Fibroblast of the aortic adventitia (primary cell): ENCODE measurements at regions not wholly inside any gene's neighbourhood (a gene's known extent, or its start where the extent isn't known, plus 50 kb on each side); places are given as distances from the start of the nearest gene placed in this dataset.
A peak's percentile ranks its signal among the peaks of the same experiment; 100 is the strongest.

Experiments used
- DNase-seq: peaks from one replicate; pipeline ENCODE4 v3.0.0-alpha.2; 2010; ENCODE audit warnings: low read depth
- H3K4me3 ChIP-seq: 2 replicates; pipeline ENCODE4 v1.5.1; 2011; ENCODE audit warnings: low read depth, mild to moderate bottlenecking, control low read depth, low read length, moderate library complexity
- TF ChIP-seq, protein P1 (sequence below): IDR thresholded peaks from 2 replicates; pipeline ENCODE4 v1.5.1; 2011; ENCODE audit warnings: mild to moderate bottlenecking, low read length, control low read depth, inconsistent platforms; ENCODE audit not compliant: insufficient read depth

DNA sequence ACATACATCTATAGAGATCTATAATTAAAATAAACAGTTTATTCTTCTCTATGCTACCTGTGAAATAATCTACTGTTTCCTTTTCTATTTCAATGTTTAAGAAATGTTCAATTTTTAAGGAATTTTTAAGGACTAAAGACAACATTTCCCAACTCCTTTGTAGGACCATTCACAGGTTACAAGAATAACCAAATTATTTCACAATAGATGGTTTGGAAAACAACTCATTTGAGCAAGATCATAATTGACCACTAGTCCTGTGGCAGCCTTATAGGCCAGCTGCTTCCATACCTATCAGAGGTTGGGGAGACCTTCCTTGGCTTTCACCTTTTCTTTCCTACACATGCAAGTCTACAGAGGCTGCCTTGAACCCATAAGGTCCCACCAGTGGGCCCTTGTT lies 193.7 kb downstream of the TTC39B start:
- TF ChIP-seq, protein P1, sequence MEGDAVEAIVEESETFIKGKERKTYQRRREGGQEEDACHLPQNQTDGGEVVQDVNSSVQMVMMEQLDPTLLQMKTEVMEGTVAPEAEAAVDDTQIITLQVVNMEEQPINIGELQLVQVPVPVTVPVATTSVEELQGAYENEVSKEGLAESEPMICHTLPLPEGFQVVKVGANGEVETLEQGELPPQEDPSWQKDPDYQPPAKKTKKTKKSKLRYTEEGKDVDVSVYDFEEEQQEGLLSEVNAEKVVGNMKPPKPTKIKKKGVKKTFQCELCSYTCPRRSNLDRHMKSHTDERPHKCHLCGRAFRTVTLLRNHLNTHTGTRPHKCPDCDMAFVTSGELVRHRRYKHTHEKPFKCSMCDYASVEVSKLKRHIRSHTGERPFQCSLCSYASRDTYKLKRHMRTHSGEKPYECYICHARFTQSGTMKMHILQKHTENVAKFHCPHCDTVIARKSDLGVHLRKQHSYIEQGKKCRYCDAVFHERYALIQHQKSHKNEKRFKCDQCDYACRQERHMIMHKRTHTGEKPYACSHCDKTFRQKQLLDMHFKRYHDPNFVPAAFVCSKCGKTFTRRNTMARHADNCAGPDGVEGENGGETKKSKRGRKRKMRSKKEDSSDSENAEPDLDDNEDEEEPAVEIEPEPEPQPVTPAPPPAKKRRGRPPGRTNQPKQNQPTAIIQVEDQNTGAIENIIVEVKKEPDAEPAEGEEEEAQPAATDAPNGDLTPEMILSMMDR, result no peak
- no peak for DNase-seq
- H3K4me3 ChIP-seq, result no peak overlapping the region

DNA sequence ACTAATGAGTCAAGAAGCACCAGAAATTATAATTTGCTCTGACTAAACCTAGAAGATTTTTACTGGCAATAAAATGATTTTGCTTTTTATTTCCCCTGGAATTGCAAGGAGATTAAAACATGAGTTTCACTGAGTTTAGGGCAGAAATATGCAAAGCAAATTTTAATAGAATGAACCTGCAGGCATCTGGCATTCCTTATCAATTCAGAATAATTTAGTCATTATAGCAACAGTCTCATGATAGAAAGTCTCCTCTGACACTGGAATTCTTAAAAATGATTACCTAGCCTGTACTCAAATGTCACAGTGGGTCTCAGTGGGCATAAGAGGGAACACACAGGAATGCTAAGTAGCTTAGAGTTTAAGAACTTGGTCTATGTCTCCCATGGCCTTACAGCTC lies 195.9 kb downstream of the TTC39B start:
- no peak for DNase-seq

DNA sequence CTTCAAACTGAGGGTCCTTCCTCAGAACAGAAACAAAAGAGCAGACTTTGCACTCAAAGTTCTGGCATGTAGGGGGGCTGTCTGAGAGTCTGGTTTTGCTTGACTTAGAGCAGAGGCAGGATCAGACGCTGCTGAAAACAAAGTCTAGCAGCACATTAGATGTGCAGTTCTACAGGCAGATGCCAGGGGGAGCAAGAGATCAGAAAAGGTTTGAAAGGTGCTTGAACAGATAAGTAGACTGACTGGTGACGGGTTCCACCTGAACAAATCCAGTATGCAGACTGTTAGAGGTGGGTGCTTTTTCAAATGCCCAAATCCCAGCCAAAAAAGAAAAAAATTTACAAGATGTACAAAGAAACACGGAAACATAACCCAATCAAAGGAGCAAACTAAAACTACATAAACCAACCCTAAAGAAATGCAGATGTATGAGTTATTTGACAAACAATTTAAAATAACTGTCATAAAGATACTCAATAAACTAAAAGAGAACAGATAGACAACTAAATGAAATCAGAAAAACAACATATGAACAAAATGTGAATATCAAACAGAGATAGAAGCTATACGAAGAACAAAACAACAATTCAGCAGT lies 194.7 kb upstream of the FREM1 start:
- H3K4me3 ChIP-seq, result no peak overlapping the region
- DNase-seq, result peak; percentile 52
- TF ChIP-seq, protein P1, result peak; percentile 90

More for the DNA sequence above, 195.9 kb downstream of the TTC39B start:
- H3K4me3 ChIP-seq, result no peak overlapping the region
- TF ChIP-seq, protein P1, result no peak

DNA sequence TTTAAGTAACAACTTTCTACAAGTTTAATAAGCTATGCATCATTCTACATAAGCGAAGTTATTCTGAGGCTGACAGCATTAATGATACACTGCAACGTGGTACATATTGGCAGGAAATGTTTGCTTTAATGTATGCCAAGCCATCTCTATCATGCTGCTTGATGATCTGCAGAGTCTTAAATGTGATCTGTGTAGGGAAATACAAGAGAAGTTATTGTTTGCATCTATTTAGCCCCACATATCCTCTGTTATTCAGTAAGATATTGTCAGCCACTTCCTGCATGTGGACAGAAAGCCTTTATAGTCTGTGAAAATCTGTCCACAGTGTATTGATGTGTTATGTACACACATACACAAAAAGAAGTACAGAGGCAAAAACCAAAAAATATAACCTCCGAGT lies 193.1 kb upstream of the FREM1 start:
- no peak for DNase-seq
- TF ChIP-seq, protein P1, result no peak
- no peak overlapping the region for H3K4me3 ChIP-seq

DNA sequence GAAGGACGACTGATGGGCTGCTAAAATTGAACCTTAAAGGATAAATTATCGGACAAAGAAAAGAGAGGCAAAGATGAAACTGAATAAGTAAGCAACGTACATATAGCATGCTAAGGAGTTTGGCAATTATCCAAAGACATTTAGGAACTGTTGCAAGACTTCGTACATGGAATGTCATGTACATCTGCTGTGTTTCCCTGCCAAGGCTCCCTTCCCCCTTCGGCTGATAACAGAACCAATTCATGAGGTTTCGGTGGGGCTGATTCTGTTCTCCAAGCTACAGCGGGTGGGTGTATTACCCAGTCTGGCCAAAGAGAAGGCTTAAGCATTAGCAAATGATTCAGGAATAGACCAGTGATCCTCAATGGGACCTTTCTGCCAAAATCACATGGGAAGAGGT lies 190.9 kb upstream of the FREM1 start:
- TF ChIP-seq, protein P1, result no peak
- H3K4me3 ChIP-seq, result no peak overlapping the region
- DNase-seq, result no peak

DNA sequence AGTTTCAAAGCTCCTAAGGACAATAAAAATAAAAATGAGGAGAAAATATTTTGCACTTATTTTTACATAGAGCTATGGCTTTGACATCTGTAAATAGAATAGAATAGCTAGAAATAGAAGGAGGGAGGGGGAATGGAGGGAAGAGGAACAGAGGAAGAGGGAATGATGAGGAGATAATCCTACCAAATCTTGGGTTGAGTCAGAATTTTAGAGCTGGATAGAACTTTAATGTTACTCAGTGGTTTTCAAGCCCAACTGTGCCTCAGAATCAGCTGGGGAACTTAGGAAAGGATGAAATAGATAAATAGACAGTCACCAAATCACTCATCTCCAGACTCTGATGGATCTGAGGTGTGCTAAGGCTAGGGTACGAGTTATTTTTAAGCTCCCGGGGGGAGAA lies 190.3 kb upstream of the FREM1 start:
- TF ChIP-seq, protein P1, result no peak
- no peak overlapping the region for H3K4me3 ChIP-seq
- DNase-seq, result no peak

DNA sequence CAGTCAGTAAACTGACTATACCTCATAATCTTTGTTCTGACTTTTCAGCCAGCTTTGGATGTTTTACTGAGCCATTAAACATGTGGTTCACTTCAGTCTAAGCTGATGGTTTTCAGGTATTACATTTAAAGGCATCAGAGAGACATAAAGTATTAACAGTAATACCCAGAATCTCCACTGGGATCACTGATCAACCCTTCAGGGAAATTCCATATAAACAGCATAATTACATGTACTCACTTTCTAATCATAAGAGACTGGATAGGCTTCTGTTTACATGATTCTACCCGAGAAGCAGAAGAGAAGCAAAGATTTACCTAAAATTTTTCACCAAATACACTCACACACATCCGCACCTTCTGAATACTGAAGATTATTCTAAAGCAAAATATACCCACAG lies 186.7 kb upstream of the FREM1 start:
- no peak overlapping the region for H3K4me3 ChIP-seq
- TF ChIP-seq, protein P1, result no peak
- no peak for DNase-seq
